Upper lobe of left lung (tissue), 4 donors: ENCODE measurements at regions not wholly inside any gene's neighbourhood (a gene's known extent, or its start where the extent isn't known, plus 50 kb on each side); places are given as distances from the start of the nearest gene placed in this dataset.

Source experiments
- POLR2AphosphoS5 ChIP-seq, 2 donors: sonication (generic); formaldehyde crosslinking; IDR thresholded peaks; one replicate each; pipeline ENCODE4 v1.5.1; 2017; ENCODE audit warnings: antibody characterized with exemption in 2 of 2
- TF ChIP-seq, protein P1 (sequence below), 6 experiments: fragments of 450-650 bp in 4 of 6; fragments of 200-600 bp in 2 of 6; sonication (generic) in 2 of 6; IDR thresholded peaks; one replicate each; pipeline ENCODE4 v1.5.1; 2016 to 2019; ENCODE audit warnings: antibody characterized with exemption in 6 of 6

DNA sequence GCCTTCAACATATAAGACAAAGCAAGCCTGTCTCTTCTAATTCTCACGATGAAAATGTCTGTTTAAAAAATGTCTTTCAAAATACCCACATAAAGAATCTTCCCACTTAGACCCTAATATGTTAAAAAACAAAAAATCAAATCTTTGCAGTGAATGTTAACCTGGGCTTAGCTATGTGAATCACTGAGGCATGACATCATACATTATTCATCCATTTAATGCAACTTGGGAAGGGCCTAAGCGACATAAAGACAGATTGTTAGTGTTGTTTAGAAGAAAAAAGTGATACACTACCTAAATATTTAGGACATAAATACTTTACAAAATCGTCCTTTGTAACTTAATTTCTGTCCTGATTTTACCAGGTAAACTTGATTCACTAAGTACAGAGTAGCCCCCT lies 648.5 kb upstream of the NRP1 start:
- TF ChIP-seq, protein P1, sequence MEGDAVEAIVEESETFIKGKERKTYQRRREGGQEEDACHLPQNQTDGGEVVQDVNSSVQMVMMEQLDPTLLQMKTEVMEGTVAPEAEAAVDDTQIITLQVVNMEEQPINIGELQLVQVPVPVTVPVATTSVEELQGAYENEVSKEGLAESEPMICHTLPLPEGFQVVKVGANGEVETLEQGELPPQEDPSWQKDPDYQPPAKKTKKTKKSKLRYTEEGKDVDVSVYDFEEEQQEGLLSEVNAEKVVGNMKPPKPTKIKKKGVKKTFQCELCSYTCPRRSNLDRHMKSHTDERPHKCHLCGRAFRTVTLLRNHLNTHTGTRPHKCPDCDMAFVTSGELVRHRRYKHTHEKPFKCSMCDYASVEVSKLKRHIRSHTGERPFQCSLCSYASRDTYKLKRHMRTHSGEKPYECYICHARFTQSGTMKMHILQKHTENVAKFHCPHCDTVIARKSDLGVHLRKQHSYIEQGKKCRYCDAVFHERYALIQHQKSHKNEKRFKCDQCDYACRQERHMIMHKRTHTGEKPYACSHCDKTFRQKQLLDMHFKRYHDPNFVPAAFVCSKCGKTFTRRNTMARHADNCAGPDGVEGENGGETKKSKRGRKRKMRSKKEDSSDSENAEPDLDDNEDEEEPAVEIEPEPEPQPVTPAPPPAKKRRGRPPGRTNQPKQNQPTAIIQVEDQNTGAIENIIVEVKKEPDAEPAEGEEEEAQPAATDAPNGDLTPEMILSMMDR (IDR thresholded peaks at IDR 0.05), result no peak
- TF ChIP-seq POLR2AphosphoS5 (IDR thresholded peaks at IDR 0.05), result no peak
